WTC11 (cell line): ENCODE measurements at regions not wholly inside any gene's neighbourhood (a gene's known extent, or its start where the extent isn't known, plus 50 kb on each side); places are given as distances from the start of the nearest gene placed in this dataset.

Experiments
- ATAC-seq: fragments of 200-7000 bp; cut with Tn5 transposase; 2 replicates; pipeline ENCODE4 v1.10.0; 2021; ENCODE audit warnings: mild to moderate bottlenecking, moderate library complexity
- CTCF ChIA-PET: fragments of 300-600 bp; sonication (Branson Sonifier 250); formaldehyde crosslinking; loops from one replicate; lab custom pipeline; 2021; ENCODE audit warnings: antibody characterized with exemption; lab: Charles Lee
- POLR2A ChIA-PET: fragments of 350-600 bp; sonication (Branson Sonifier 250); formaldehyde crosslinking; loops from one replicate; lab custom pipeline; 2021; ENCODE audit warnings: antibody characterized with exemption; lab: Charles Lee
- DNase-seq: peaks from one replicate; pipeline ENCODE4 v3.0.0; 2021; ENCODE audit warnings: low spot score
- H3K27ac Mint-ChIP-seq: 2 replicates; pipeline ENCODE4 v1.8.0; 2021; ENCODE audit warnings: mixed read lengths
- H3K27me3 Mint-ChIP-seq: 2 replicates; pipeline ENCODE4 v1.8.0; 2021; ENCODE audit warnings: low read depth, mild to moderate bottlenecking, moderate library complexity, mixed read lengths
- H3K36me3 Mint-ChIP-seq: 2 replicates; pipeline ENCODE4 v1.8.0; 2021; ENCODE audit warnings: mixed read lengths
- H3K4me1 Mint-ChIP-seq: 2 replicates; pipeline ENCODE4 v1.8.0; 2022; ENCODE audit warnings: mixed read lengths
- H3K4me3 Mint-ChIP-seq: 2 replicates; pipeline ENCODE4 v1.8.0; 2021; ENCODE audit warnings: mild to moderate bottlenecking, moderate library complexity, mixed read lengths
- H3K9me3 Mint-ChIP-seq: 2 replicates; pipeline ENCODE4 v1.8.0; 2021; ENCODE audit warnings: mixed read lengths
- CBFB ChIP-seq: sonication (generic); formaldehyde crosslinking; IDR thresholded peaks from 2 replicates; pipeline ENCODE4 v1.8.1; 2022; ENCODE audit warnings: mild to moderate bottlenecking, low read depth, missing genetic modification reagents
- CREB1 ChIP-seq: sonication (generic); formaldehyde crosslinking; IDR thresholded peaks from 2 replicates; pipeline ENCODE4 v1.8.0; 2023; ENCODE audit warnings: mild to moderate bottlenecking, missing genetic modification reagents
- EMX1 ChIP-seq: fragments of 250-450 bp; sonication (Bioruptor Pico); IDR thresholded peaks from 2 replicates; pipeline ENCODE4 v1.8.0; 2021; ENCODE audit warnings: mild to moderate bottlenecking
- FOXK1 ChIP-seq: sonication (generic); formaldehyde crosslinking; IDR thresholded peaks from 2 replicates; pipeline ENCODE4 v1.8.0; 2022; ENCODE audit warnings: mild to moderate bottlenecking, moderate library complexity, missing genetic modification reagents
- NR1H2 ChIP-seq: sonication (generic); formaldehyde crosslinking; IDR thresholded peaks from 2 replicates; pipeline ENCODE4 v1.9.0; 2021; ENCODE audit warnings: mild to moderate bottlenecking, moderate library complexity, missing genetic modification reagents
- PRRX2 ChIP-seq: fragments of 250-450 bp; sonication (Bioruptor Pico); IDR thresholded peaks from 2 replicates; pipeline ENCODE4 v1.8.0; 2021; ENCODE audit warnings: mild to moderate bottlenecking
- SOX15 ChIP-seq: fragments of 250-450 bp; sonication (Bioruptor Pico); IDR thresholded peaks from 2 replicates; pipeline ENCODE4 v1.9.0; 2021; ENCODE audit warnings: mild to moderate bottlenecking
- TEAD1 ChIP-seq: sonication (generic); formaldehyde crosslinking; IDR thresholded peaks from 2 replicates; pipeline ENCODE4 v1.8.0; 2022; ENCODE audit warnings: mild to moderate bottlenecking, missing genetic modification reagents
- ZNF416 ChIP-seq: fragments of 250-450 bp; sonication (Bioruptor Pico); IDR thresholded peaks from 2 replicates; pipeline ENCODE4 v1.9.0; 2021; ENCODE audit warnings: mild to moderate bottlenecking, inconsistent platforms
- TF ChIP-seq, protein P1 (sequence below): sonication (generic); formaldehyde crosslinking; conservative IDR thresholded peaks from 2 replicates; pipeline ENCODE4 v1.8.1; 2023; ENCODE audit warnings: mild to moderate bottlenecking, low read depth, missing genetic modification reagents, moderate library complexity
- TF ChIP-seq, protein P2 (sequence below): fragments of 250-450 bp; sonication (Bioruptor Pico); IDR thresholded peaks from 2 replicates; pipeline ENCODE4 v1.9.0; 2021; ENCODE audit warnings: mild to moderate bottlenecking, borderline replicate concordance
- TF ChIP-seq, protein P3 (sequence below): sonication (generic); formaldehyde crosslinking; IDR thresholded peaks from 2 replicates; pipeline ENCODE4 v1.8.1; 2023; ENCODE audit warnings: mild to moderate bottlenecking, missing genetic modification reagents, moderate library complexity
- TF ChIP-seq, protein P4 (sequence below): sonication (generic); formaldehyde crosslinking; IDR thresholded peaks from 2 replicates; pipeline ENCODE4 v1.8.1; 2023; ENCODE audit warnings: mild to moderate bottlenecking, missing genetic modification reagents
- TF ChIP-seq, protein P5 (sequence below): sonication (generic); formaldehyde crosslinking; IDR thresholded peaks from 2 replicates; pipeline ENCODE4 v1.8.0; 2022; ENCODE audit warnings: mild to moderate bottlenecking, missing genetic modification reagents
- TF ChIP-seq, protein P6 (sequence below): sonication (generic); formaldehyde crosslinking; IDR thresholded peaks from 2 replicates; pipeline ENCODE4 v1.8.0; 2022; ENCODE audit warnings: mild to moderate bottlenecking, missing genetic modification reagents
- TF ChIP-seq, protein P7 (sequence below): fragments of 250-450 bp; sonication (Bioruptor Pico); IDR thresholded peaks from 2 replicates; pipeline ENCODE4 v1.9.0; 2021; ENCODE audit warnings: mild to moderate bottlenecking
- TF ChIP-seq, protein P8 (sequence below): sonication (generic); formaldehyde crosslinking; IDR thresholded peaks from 2 replicates; pipeline ENCODE4 v1.8.0; 2022; ENCODE audit warnings: missing genetic modification reagents
- TF ChIP-seq, protein P9 (sequence below): fragments of 200-600 bp; IDR thresholded peaks from 2 replicates; pipeline ENCODE4 v1.8.0; 2022; ENCODE audit warnings: antibody characterized with exemption

DNA sequence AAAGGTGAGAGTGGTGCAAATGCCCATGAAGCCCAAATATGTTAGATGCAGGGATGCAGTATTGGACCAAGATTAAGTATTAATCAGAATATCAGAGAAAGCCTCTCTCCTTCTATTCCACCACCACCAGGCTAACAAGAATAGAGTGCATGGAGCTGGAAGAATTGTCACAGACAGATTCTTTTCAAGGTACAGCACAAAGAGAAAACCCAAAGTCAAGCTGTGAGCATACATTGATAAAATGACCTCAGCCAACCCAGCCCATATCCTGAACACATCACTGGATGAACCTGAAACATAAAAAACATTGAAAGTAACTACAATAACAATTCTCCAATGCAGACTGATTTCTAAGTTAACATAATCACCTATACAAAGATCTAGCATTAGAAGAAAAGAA, 445.7 kb upstream of the NETO1 start:
- ATAC-seq = no peak
- no peak overlapping the region for H3K4me3 Mint-ChIP-seq
- no peak for TF ChIP-seq NR1H2 (CRISPR knock-in tag)
- TF ChIP-seq, protein P1, sequence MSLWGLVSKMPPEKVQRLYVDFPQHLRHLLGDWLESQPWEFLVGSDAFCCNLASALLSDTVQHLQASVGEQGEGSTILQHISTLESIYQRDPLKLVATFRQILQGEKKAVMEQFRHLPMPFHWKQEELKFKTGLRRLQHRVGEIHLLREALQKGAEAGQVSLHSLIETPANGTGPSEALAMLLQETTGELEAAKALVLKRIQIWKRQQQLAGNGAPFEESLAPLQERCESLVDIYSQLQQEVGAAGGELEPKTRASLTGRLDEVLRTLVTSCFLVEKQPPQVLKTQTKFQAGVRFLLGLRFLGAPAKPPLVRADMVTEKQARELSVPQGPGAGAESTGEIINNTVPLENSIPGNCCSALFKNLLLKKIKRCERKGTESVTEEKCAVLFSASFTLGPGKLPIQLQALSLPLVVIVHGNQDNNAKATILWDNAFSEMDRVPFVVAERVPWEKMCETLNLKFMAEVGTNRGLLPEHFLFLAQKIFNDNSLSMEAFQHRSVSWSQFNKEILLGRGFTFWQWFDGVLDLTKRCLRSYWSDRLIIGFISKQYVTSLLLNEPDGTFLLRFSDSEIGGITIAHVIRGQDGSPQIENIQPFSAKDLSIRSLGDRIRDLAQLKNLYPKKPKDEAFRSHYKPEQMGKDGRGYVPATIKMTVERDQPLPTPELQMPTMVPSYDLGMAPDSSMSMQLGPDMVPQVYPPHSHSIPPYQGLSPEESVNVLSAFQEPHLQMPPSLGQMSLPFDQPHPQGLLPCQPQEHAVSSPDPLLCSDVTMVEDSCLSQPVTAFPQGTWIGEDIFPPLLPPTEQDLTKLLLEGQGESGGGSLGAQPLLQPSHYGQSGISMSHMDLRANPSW (CRISPR knock-in tag) = no peak
- no peak for TF ChIP-seq FOXK1 (CRISPR knock-in tag)
- TF ChIP-seq, protein P2, sequence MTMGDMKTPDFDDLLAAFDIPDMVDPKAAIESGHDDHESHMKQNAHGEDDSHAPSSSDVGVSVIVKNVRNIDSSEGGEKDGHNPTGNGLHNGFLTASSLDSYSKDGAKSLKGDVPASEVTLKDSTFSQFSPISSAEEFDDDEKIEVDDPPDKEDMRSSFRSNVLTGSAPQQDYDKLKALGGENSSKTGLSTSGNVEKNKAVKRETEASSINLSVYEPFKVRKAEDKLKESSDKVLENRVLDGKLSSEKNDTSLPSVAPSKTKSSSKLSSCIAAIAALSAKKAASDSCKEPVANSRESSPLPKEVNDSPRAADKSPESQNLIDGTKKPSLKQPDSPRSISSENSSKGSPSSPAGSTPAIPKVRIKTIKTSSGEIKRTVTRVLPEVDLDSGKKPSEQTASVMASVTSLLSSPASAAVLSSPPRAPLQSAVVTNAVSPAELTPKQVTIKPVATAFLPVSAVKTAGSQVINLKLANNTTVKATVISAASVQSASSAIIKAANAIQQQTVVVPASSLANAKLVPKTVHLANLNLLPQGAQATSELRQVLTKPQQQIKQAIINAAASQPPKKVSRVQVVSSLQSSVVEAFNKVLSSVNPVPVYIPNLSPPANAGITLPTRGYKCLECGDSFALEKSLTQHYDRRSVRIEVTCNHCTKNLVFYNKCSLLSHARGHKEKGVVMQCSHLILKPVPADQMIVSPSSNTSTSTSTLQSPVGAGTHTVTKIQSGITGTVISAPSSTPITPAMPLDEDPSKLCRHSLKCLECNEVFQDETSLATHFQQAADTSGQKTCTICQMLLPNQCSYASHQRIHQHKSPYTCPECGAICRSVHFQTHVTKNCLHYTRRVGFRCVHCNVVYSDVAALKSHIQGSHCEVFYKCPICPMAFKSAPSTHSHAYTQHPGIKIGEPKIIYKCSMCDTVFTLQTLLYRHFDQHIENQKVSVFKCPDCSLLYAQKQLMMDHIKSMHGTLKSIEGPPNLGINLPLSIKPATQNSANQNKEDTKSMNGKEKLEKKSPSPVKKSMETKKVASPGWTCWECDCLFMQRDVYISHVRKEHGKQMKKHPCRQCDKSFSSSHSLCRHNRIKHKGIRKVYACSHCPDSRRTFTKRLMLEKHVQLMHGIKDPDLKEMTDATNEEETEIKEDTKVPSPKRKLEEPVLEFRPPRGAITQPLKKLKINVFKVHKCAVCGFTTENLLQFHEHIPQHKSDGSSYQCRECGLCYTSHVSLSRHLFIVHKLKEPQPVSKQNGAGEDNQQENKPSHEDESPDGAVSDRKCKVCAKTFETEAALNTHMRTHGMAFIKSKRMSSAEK = no peak
- TF ChIP-seq, protein P3, sequence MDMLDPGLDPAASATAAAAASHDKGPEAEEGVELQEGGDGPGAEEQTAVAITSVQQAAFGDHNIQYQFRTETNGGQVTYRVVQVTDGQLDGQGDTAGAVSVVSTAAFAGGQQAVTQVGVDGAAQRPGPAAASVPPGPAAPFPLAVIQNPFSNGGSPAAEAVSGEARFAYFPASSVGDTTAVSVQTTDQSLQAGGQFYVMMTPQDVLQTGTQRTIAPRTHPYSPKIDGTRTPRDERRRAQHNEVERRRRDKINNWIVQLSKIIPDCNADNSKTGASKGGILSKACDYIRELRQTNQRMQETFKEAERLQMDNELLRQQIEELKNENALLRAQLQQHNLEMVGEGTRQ (CRISPR knock-in tag) = no peak
- no peak for TF ChIP-seq EMX1 (CRISPR knock-in tag)
- TF ChIP-seq, protein P4, sequence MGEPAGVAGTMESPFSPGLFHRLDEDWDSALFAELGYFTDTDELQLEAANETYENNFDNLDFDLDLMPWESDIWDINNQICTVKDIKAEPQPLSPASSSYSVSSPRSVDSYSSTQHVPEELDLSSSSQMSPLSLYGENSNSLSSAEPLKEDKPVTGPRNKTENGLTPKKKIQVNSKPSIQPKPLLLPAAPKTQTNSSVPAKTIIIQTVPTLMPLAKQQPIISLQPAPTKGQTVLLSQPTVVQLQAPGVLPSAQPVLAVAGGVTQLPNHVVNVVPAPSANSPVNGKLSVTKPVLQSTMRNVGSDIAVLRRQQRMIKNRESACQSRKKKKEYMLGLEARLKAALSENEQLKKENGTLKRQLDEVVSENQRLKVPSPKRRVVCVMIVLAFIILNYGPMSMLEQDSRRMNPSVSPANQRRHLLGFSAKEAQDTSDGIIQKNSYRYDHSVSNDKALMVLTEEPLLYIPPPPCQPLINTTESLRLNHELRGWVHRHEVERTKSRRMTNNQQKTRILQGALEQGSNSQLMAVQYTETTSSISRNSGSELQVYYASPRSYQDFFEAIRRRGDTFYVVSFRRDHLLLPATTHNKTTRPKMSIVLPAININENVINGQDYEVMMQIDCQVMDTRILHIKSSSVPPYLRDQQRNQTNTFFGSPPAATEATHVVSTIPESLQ (CRISPR knock-in tag) = no peak
- TF ChIP-seq PRRX2 (CRISPR knock-in tag) = no peak
- TF ChIP-seq, protein P5, sequence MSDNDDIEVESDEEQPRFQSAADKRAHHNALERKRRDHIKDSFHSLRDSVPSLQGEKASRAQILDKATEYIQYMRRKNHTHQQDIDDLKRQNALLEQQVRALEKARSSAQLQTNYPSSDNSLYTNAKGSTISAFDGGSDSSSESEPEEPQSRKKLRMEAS (CRISPR knock-in tag) = no peak
- TF ChIP-seq SOX15 (CRISPR knock-in tag) = no peak
- TF ChIP-seq, protein P6, sequence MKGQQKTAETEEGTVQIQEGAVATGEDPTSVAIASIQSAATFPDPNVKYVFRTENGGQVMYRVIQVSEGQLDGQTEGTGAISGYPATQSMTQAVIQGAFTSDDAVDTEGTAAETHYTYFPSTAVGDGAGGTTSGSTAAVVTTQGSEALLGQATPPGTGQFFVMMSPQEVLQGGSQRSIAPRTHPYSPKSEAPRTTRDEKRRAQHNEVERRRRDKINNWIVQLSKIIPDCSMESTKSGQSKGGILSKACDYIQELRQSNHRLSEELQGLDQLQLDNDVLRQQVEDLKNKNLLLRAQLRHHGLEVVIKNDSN (CRISPR knock-in tag) = no peak
- TF ChIP-seq CREB1 (CRISPR knock-in tag) = no peak
- TF ChIP-seq, protein P7, sequence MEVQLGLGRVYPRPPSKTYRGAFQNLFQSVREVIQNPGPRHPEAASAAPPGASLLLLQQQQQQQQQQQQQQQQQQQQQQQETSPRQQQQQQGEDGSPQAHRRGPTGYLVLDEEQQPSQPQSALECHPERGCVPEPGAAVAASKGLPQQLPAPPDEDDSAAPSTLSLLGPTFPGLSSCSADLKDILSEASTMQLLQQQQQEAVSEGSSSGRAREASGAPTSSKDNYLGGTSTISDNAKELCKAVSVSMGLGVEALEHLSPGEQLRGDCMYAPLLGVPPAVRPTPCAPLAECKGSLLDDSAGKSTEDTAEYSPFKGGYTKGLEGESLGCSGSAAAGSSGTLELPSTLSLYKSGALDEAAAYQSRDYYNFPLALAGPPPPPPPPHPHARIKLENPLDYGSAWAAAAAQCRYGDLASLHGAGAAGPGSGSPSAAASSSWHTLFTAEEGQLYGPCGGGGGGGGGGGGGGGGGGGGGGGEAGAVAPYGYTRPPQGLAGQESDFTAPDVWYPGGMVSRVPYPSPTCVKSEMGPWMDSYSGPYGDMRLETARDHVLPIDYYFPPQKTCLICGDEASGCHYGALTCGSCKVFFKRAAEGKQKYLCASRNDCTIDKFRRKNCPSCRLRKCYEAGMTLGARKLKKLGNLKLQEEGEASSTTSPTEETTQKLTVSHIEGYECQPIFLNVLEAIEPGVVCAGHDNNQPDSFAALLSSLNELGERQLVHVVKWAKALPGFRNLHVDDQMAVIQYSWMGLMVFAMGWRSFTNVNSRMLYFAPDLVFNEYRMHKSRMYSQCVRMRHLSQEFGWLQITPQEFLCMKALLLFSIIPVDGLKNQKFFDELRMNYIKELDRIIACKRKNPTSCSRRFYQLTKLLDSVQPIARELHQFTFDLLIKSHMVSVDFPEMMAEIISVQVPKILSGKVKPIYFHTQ (CRISPR knock-in tag) = no peak
- no peak for TF ChIP-seq ZNF416
- TF ChIP-seq TEAD1 (CRISPR knock-in tag) = no peak
- TF ChIP-seq, protein P8, sequence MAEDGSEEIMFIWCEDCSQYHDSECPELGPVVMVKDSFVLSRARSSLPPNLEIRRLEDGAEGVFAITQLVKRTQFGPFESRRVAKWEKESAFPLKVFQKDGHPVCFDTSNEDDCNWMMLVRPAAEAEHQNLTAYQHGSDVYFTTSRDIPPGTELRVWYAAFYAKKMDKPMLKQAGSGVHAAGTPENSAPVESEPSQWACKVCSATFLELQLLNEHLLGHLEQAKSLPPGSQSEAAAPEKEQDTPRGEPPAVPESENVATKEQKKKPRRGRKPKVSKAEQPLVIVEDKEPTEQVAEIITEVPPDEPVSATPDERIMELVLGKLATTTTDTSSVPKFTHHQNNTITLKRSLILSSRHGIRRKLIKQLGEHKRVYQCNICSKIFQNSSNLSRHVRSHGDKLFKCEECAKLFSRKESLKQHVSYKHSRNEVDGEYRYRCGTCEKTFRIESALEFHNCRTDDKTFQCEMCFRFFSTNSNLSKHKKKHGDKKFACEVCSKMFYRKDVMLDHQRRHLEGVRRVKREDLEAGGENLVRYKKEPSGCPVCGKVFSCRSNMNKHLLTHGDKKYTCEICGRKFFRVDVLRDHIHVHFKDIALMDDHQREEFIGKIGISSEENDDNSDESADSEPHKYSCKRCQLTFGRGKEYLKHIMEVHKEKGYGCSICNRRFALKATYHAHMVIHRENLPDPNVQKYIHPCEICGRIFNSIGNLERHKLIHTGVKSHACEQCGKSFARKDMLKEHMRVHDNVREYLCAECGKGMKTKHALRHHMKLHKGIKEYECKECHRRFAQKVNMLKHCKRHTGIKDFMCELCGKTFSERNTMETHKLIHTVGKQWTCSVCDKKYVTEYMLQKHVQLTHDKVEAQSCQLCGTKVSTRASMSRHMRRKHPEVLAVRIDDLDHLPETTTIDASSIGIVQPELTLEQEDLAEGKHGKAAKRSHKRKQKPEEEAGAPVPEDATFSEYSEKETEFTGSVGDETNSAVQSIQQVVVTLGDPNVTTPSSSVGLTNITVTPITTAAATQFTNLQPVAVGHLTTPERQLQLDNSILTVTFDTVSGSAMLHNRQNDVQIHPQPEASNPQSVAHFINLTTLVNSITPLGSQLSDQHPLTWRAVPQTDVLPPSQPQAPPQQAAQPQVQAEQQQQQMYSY (CRISPR knock-in tag) = no peak
- TF ChIP-seq, protein P9, sequence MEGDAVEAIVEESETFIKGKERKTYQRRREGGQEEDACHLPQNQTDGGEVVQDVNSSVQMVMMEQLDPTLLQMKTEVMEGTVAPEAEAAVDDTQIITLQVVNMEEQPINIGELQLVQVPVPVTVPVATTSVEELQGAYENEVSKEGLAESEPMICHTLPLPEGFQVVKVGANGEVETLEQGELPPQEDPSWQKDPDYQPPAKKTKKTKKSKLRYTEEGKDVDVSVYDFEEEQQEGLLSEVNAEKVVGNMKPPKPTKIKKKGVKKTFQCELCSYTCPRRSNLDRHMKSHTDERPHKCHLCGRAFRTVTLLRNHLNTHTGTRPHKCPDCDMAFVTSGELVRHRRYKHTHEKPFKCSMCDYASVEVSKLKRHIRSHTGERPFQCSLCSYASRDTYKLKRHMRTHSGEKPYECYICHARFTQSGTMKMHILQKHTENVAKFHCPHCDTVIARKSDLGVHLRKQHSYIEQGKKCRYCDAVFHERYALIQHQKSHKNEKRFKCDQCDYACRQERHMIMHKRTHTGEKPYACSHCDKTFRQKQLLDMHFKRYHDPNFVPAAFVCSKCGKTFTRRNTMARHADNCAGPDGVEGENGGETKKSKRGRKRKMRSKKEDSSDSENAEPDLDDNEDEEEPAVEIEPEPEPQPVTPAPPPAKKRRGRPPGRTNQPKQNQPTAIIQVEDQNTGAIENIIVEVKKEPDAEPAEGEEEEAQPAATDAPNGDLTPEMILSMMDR = no peak
- no peak for TF ChIP-seq CBFB

More for the DNA sequence above, 445.7 kb upstream of the NETO1 start:
- ChIA-PET CTCF (no interaction called here), POLR2A (no interaction called here)
- H3K27ac Mint-ChIP-seq = no peak overlapping the region
- H3K36me3 Mint-ChIP-seq = no peaks in the 10 kb centered on the region
- no peak for DNase-seq
- H3K27me3 Mint-ChIP-seq = no peaks in the 10 kb centered on the region
- peaks cover 4% of the 10 kb centered on the region; the same call in 1 of the 2 replicates for H3K9me3 Mint-ChIP-seq
- H3K4me1 Mint-ChIP-seq = no peaks in the 10 kb centered on the region
